K562 (cell line): ENCODE measurements at regions not wholly inside any gene's neighbourhood (a gene's known extent, or its start where the extent isn't known, plus 50 kb on each side); places are given as distances from the start of the nearest gene placed in this dataset.

Experiments
- ATAC-seq: fragments of 200-7000 bp; cut with Tn5 transposase; 3 replicates; pipeline ENCODE4 v1.9.1; 2020; ENCODE audit warnings: moderate library complexity
- BruUV-seq: library from RNA; stranded (reverse); fragments of 400-500 nt; replicated peaks from 2 replicates; lab custom pipeline; 2021; lab: Mats Ljungman, UMichigan
- CTCF ChIA-PET: fragments of 300-600 bp; formaldehyde crosslinking; extraction: SDS; loops from one replicate; lab custom pipeline; 2021; ENCODE audit warnings: low intra/inter-chr PET ratio; lab: Yijun Ruan, JAX
- POLR2A ChIA-PET: fragments of 300-600, 350-650 bp; sonication (Branson Sonifier 250); formaldehyde crosslinking; extraction: SDS; loops from one replicate; lab custom pipeline; 2021; ENCODE audit warnings: antibody characterized with exemption, inconsistent platforms; lab: Yijun Ruan, JAX
- DNase-seq, 4 experiments: peaks; one replicate each; pipeline versions ENCODE4 v3.0.0 to v3.0.0-alpha.2; 2011 to 2018; ENCODE audit warnings: low spot score in 3 of 4, mixed read lengths in 3 of 4; ENCODE audit errors: extremely low read depth in 1 of 4
- FAIRE-seq: peaks from 2 replicates; lab custom pipeline; 2011; peaks lifted over from hg19 to GRCh38; lab: Jason Lieb, UNC
- H2AFZ ChIP-seq: 2 replicates; pipeline ENCODE4 v1.6.0; 2011; ENCODE audit warnings: low read depth, low read length, control low read depth, inconsistent platforms
- H3K27ac ChIP-seq: fragments of 200-600 bp; 3 replicates; pipeline ENCODE4 v1.8.0; 2011; ENCODE audit warnings: low read depth, mild to moderate bottlenecking, control low read depth, inconsistent platforms, low read length, moderate library complexity, mixed read lengths; ENCODE audit errors: extremely low read depth
- H3K27me3 ChIP-seq, 2 experiments: fragments of 300-600 bp in 1 of 2; 2 replicates in 1 of 2; 3 replicates in 1 of 2; pipeline versions ENCODE4 v1.6.0 to v1.8.0; 2011; ENCODE audit warnings: inconsistent platforms in 2 of 2, low read length in 2 of 2, mild to moderate bottlenecking in 1 of 2, mixed read lengths in 1 of 2, moderate library complexity in 1 of 2; ENCODE audit not compliant: control insufficient read depth in 2 of 2, insufficient read depth in 2 of 2
- H3K36me3 ChIP-seq: fragments of 300-600 bp; 3 replicates; pipeline ENCODE4 v1.8.0; 2011; ENCODE audit warnings: mild to moderate bottlenecking, low read length, inconsistent platforms; ENCODE audit not compliant: control insufficient read depth, insufficient read depth
- H3K4me1 ChIP-seq, 2 experiments: fragments of 200-600 bp in 1 of 2; replicated peaks in 1 of 2; 2 replicates in 1 of 2; 3 replicates in 1 of 2; pipeline versions ENCODE4 v1.5.1 to v1.8.0; 2011; ENCODE audit warnings: inconsistent platforms in 2 of 2, low read length in 2 of 2, mild to moderate bottlenecking in 1 of 2, mixed read lengths in 1 of 2, moderate library complexity in 1 of 2; ENCODE audit not compliant: control insufficient read depth in 2 of 2, insufficient read depth in 2 of 2
- H3K4me2 ChIP-seq: 2 replicates; pipeline ENCODE4 v1.6.1; 2011; ENCODE audit warnings: low read length, control low read depth, inconsistent platforms, mixed read lengths; ENCODE audit not compliant: insufficient read depth
- H3K4me3 ChIP-seq: fragments of 200-600 bp; sonication (generic), shearing (Covaris generic); 2 replicates; pipeline ENCODE4 v1.5.1; 2016; ENCODE audit warnings: control low read depth, inconsistent platforms
- H3K79me2 ChIP-seq: fragments of 200-600 bp; 3 replicates; pipeline ENCODE4 v1.8.0; 2011; ENCODE audit warnings: low read length, inconsistent platforms; ENCODE audit not compliant: control insufficient read depth, insufficient read depth
- H3K9ac ChIP-seq, 2 experiments: 2 replicates each; pipeline versions ENCODE4 v1.6.0 to v1.6.1; 2011; ENCODE audit warnings: low read depth in 2 of 2, low read length in 2 of 2, control low read depth in 1 of 2, inconsistent platforms in 1 of 2, mild to moderate bottlenecking in 1 of 2, mixed read lengths in 1 of 2; ENCODE audit not compliant: insufficient read depth in 1 of 2
- H3K9me1 ChIP-seq: one replicate; pipeline ENCODE4 v1.6.0; 2011; ENCODE audit warnings: inconsistent platforms, mild to moderate bottlenecking, low read length, moderate library complexity; ENCODE audit not compliant: control insufficient read depth, insufficient read depth
- H3K9me3 ChIP-seq: replicated peaks from 2 replicates; pipeline ENCODE4 v1.5.1; 2011; ENCODE audit warnings: low read depth, low read length, inconsistent platforms; ENCODE audit not compliant: control insufficient read depth, insufficient read depth
- H4K20me1 ChIP-seq: replicated peaks from 2 replicates; pipeline ENCODE4 v1.6.1; 2011; ENCODE audit warnings: low read length, inconsistent platforms, mixed read lengths; ENCODE audit not compliant: control insufficient read depth, insufficient read depth
- BMI1 ChIP-seq: fragments of 150-350 bp; IDR thresholded peaks from 2 replicates; pipeline ENCODE4 v1.6.1; 2014; ENCODE audit warnings: low read length
- CBFA2T2 ChIP-seq: fragments of 450-650 bp; conservative IDR thresholded peaks from 2 replicates; pipeline ENCODE4 v1.6.1; 2017; ENCODE audit warnings: mild to moderate bottlenecking
- EZH2 ChIP-seq: IDR thresholded peaks from 2 replicates; pipeline ENCODE4 v1.6.1; 2012; ENCODE audit warnings: low read depth, mild to moderate bottlenecking, inconsistent platforms, low read length, borderline replicate concordance
- FOXK2 ChIP-seq, 2 experiments: fragments of 450-650 bp; IDR thresholded peaks in 1 of 2; conservative IDR thresholded peaks in 1 of 2; 2 replicates each; pipeline ENCODE4 v1.6.1; 2016; ENCODE audit warnings: low read depth in 2 of 2, mild to moderate bottlenecking in 1 of 2
- IFI16 ChIP-seq: fragments of 250-450 bp; sonication (Bioruptor Pico); IDR thresholded peaks from 2 replicates; pipeline ENCODE4 v2.1.2; 2022; ENCODE audit warnings: mild to moderate bottlenecking, inconsistent platforms
- MAFF ChIP-seq: IDR thresholded peaks from 2 replicates; pipeline ENCODE4 v1.6.1; 2012; ENCODE audit warnings: low read length, improper control_type of control experiment
- MEIS2 ChIP-seq: fragments of 450-650 bp; IDR thresholded peaks from 2 replicates; pipeline ENCODE4 v1.6.1; 2014; ENCODE audit warnings: mild to moderate bottlenecking; ENCODE audit not compliant: partially characterized antibody
- ZEB2 ChIP-seq: fragments of 450-650 bp; IDR thresholded peaks from 2 replicates; pipeline ENCODE4 v1.6.1; 2016
- WGBS: fragments of 100-300 bp; shearing (Covaris generic); methylation state at CpG from one replicate; pipeline ENCODE4 v1.1.6; 2016; ENCODE audit warnings: low coverage, mixed read lengths; ENCODE audit not compliant: insufficient coverage; ENCODE audit errors: missing lambda C conversion rate; 5-methylcytosine and 5-hydroxymethylcytosine counted together
- in situ Hi-C: fragments of 300-500 bp; cut with MboI; formaldehyde crosslinking; loops from 4 replicates; pipeline ENCODE4 v1.15.0; 2018; ENCODE audit warnings: inconsistent platforms, mixed read lengths
- intact Hi-C: fragments of 100-400 bp; cut with micrococcal nuclease; formaldehyde crosslinking; loops from 2 replicates; pipeline ENCODE4 v1.14.2; 2022
- TF ChIP-seq, protein P1 (sequence below), 2 experiments: fragments of 450-650 bp in 1 of 2; sonication (generic) in 1 of 2; formaldehyde crosslinking in 1 of 2; IDR thresholded peaks; 2 replicates each; pipeline versions ENCODE4 v1.7.1 to v1.9.0; 2016 to 2022; ENCODE audit warnings: inconsistent platforms in 1 of 2, mild to moderate bottlenecking in 1 of 2, missing genetic modification reagents in 1 of 2

DNA sequence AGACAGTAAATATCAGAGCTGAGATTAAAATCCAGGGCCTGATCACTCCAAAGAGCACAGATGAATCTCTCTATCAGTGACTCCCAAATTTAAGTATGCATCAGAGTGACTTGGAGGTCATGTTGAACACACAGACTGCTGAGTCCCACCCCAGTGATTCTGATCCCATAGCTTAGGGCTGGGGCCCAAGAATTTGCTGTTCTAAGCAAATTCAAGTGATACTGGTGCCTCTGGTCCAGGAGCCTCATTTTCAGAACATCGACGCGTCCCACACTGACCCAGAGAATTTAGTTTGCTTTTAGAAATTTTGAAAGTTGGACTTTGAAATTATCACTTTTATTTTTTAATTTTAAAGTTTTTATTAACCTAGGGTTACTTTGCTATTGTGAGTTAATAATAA, 72.7 kb upstream of the NETO1 start:
- ChIA-PET CTCF (no interaction called here), POLR2A (no interaction called here)
- DNase-seq = no peak
- H3K9me3 ChIP-seq = no peaks in the 10 kb centered on the region
- H4K20me1 ChIP-seq = no peaks in the 10 kb centered on the region
- intact Hi-C loops (no loop called here), in situ Hi-C loops (no loop called here)
- no TSS peak for BruUV-seq
- no peak overlapping the region for H3K4me2 ChIP-seq
- H3K79me2 ChIP-seq = no peaks in the 10 kb centered on the region
- H3K27ac ChIP-seq = no peak overlapping the region
- TF ChIP-seq MAFF = 0 out of 2 replicates have a peak, but pooled peaks have one; percentile 7
- TF ChIP-seq IFI16 (CRISPR knock-in tag) = no peak
- no peak for TF ChIP-seq FOXK2 (conservative IDR thresholded peaks at IDR 0.05 in 1 of 2, IDR thresholded peaks at IDR 0.05 in 1 of 2; ENCODE audit: low read depth in 2 of 2)
- no peaks in the 10 kb centered on the region for H3K36me3 ChIP-seq
- H2AFZ ChIP-seq = no peak overlapping the region
- ATAC-seq = no peak
- H3K9ac ChIP-seq = no peak overlapping the region
- 0% methylated on average over 3 of the region's 3 CpGs for WGBS
- no peaks in the 10 kb centered on the region for H3K27me3 ChIP-seq
- H3K4me3 ChIP-seq = no peak overlapping the region
- no peaks in the 10 kb centered on the region for H3K9me1 ChIP-seq
- no peak for FAIRE-seq
- no peaks in the 10 kb centered on the region for H3K4me1 ChIP-seq

DNA sequence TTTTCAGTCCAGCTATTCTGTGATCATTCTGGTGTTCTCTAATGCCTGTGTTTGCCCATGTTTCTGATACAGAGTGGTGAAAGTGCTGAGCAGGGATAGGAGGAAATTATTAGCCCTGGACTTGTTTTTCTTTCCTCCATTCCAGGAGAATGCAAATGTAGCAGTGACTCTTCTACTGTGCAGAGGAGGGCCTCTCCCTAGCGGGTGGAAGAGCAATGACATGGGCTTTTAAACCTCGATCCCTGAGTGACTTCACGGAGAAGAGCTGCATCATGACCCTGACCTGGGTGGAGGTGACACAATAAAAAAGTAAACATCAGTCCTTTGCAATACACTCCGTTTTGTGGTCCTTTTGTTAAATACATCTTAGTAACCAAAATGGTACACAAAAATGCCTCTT, 68.0 kb upstream of the NETO1 start:
- ChIA-PET POLR2A (no interaction called here), CTCF (no interaction called here)
- Histone ChIP-seq H3K4me3 (no peak overlapping the region), H3K4me1 (no peaks in the 10 kb centered on the region), H3K79me2 (no peaks in the 10 kb centered on the region), H3K9ac (no peak overlapping the region), H4K20me1 (no peaks in the 10 kb centered on the region), H3K36me3 (no peaks in the 10 kb centered on the region), H2AFZ (no peak overlapping the region), H3K9me1 (no peaks in the 10 kb centered on the region), H3K27me3 (no peaks in the 10 kb centered on the region), H3K9me3 (no peaks in the 10 kb centered on the region), H3K4me2 (no peak overlapping the region), H3K27ac (no peak overlapping the region)
- BruUV-seq = no TSS peak
- intact Hi-C loops (no loop called here), in situ Hi-C loops (no loop called here)
- no peak for FAIRE-seq
- 0% methylated on average over 2 of the region's 4 CpGs for WGBS
- no peak for DNase-seq
- no peak for ATAC-seq
- no peak for TF ChIP-seq EZH2
- no peak for TF ChIP-seq ZEB2
- no peak for TF ChIP-seq BMI1
- TF ChIP-seq CBFA2T2 = no peak
- no peak for TF ChIP-seq MEIS2
- TF ChIP-seq, protein P1, sequence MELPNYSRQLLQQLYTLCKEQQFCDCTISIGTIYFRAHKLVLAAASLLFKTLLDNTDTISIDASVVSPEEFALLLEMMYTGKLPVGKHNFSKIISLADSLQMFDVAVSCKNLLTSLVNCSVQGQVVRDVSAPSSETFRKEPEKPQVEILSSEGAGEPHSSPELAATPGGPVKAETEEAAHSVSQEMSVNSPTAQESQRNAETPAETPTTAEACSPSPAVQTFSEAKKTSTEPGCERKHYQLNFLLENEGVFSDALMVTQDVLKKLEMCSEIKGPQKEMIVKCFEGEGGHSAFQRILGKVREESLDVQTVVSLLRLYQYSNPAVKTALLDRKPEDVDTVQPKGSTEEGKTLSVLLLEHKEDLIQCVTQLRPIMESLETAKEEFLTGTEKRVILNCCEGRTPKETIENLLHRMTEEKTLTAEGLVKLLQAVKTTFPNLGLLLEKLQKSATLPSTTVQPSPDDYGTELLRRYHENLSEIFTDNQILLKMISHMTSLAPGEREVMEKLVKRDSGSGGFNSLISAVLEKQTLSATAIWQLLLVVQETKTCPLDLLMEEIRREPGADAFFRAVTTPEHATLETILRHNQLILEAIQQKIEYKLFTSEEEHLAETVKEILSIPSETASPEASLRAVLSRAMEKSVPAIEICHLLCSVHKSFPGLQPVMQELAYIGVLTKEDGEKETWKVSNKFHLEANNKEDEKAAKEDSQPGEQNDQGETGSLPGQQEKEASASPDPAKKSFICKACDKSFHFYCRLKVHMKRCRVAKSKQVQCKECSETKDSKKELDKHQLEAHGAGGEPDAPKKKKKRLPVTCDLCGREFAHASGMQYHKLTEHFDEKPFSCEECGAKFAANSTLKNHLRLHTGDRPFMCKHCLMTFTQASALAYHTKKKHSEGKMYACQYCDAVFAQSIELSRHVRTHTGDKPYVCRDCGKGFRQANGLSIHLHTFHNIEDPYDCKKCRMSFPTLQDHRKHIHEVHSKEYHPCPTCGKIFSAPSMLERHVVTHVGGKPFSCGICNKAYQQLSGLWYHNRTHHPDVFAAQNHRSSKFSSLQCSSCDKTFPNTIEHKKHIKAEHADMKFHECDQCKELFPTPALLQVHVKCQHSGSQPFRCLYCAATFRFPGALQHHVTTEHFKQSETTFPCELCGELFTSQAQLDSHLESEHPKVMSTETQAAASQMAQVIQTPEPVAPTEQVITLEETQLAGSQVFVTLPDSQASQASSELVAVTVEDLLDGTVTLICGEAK (IDR thresholded peaks at IDR 0.05) = no peak
- TF ChIP-seq, protein P1 (CRISPR knock-in tag; IDR thresholded peaks at IDR 0.05) = no peak
